ENCODE measurements at regions not wholly inside any gene's neighbourhood (a gene's known extent, or its start where the extent isn't known, plus 50 kb on each side); places are given as distances from the start of the nearest gene placed in this dataset.

- in situ Hi-C loops (cut with HindIII; ENCODE audit: low sequenced_read_pairs): no loop called here
Observed at GRCh38 chr1:22282364-22282995, 139.6 kb upstream of the WNT4 start.

DNA sequence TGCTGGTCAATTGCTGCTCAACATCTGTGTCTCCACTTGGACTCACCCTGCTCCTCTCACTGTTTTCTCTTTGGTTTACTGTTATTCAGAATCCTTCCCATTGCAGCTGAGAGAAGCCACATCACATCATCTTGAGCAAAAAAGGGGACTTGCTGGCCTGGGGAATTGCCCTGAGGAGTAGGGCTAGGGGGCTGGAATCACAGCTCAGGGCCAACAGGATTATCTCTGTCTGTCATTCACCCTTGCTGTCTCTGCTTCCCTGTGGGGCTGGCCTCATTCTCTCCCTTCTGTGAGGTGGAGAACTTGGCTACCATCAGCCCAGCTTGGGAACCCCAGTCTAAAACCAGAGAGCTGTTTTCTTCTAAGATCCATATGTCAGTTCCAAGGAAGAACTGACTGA, 140.7 kb upstream of the WNT4 start:
- in situ Hi-C loops (cut with HindIII; ENCODE audit: low sequenced_read_pairs): no loop called here

- in situ Hi-C loops (cut with HindIII; ENCODE audit: low sequenced_read_pairs): no loop called here
Observed at GRCh38 chr1:22284236-22284635, 141.3 kb upstream of the WNT4 start.

GRCh38 chr1:22284906-22285548, 142.1 kb upstream of the WNT4 start:
- in situ Hi-C loops (cut with HindIII; ENCODE audit: low sequenced_read_pairs): no loop called here

GRCh38 chr1:22285549-22286396, 142.9 kb upstream of the WNT4 start:
- in situ Hi-C loops (cut with HindIII; ENCODE audit: low sequenced_read_pairs): no loop called here

GRCh38 chr1:22286491-22286890, 143.6 kb upstream of the WNT4 start:
- in situ Hi-C loops (cut with HindIII; ENCODE audit: low sequenced_read_pairs): no loop called here

DNA sequence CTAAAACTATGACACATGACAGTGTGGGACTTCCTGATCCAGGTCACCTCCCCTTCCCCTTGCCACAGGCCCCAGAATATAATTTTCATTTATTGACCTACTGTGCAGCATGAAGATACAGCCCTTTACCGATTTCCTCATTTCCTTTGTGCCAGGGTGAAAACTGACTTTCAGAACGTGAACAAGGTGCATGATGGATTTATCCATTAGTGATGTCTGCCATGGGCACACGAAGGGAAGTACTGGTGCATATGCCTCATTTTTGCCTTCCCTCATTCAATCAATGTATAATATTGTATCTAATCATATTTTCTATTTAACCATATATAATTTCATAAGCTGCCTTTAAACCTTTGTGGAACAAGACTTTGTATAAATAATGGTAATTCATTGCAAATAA, 144.4 kb upstream of the WNT4 start:
- in situ Hi-C loops (cut with HindIII; ENCODE audit: low sequenced_read_pairs): no loop called here

GRCh38 chr1:22287946-22288520, 145.1 kb upstream of the WNT4 start:
- in situ Hi-C loops (cut with HindIII; ENCODE audit: low sequenced_read_pairs): no loop called here

DNA sequence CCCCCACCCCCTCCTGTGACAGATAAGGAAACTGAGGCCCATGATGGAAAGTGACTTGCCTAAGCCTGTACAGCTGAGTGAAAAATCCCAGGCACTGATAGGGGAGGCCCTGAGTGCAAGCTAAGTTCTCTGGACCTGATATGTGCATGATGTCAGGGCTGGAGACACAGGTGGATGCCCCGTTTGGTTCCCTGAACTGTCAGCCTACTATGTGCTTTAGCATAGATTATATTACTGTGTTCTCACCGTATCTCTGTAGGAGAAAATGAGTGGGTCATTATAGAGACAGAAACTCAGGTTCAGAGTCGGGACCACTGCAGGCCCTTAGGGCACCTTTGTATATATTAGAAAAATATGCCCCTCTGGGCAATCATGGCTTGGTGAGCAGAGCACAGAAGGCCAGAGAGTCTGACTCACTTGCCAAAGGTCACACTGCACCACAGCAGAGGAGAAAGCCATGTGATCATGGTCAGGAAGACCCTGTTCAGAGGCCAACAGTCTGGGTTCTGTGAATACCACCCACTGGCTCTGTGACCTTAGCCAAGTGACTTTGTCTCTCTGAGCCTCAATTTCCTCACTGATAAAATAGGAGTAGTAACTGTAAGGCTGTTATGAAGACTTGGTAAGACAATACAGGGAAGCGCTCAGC, 145.8 kb upstream of the WNT4 start:
- in situ Hi-C loops (cut with HindIII; ENCODE audit: low sequenced_read_pairs): no loop called here

- in situ Hi-C loops (cut with HindIII; ENCODE audit: low sequenced_read_pairs): no loop called here
Observed at GRCh38 chr1:22289307-22289995, 146.6 kb upstream of the WNT4 start.

- in situ Hi-C loops (cut with HindIII; ENCODE audit: low sequenced_read_pairs): no loop called here
Observed at GRCh38 chr1:22290157-22290556, 147.3 kb upstream of the WNT4 start.

DNA sequence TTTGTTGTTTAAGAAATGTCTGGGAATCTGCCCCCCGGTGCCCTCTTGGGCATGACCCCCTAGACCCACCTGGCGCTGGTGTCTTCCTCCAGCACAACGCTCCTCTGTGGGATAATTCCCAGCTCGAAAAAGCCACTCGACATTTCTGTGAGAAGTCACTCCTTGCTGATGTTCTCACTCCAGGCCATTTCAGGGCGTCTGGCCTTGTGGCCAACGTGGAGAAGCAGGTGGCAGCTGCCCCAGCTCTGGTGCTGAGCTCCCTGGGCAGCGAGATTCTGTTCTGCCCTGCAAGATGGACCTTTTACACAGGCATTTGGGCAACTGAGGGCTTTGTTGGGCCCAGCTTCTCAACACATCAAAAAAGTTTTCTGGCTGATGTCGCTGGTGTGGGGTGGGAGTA, 147.7 kb upstream of the WNT4 start:
- in situ Hi-C loops (cut with HindIII; ENCODE audit: low sequenced_read_pairs): no loop called here

GRCh38 chr1:22291057-22291456, 148.2 kb upstream of the WNT4 start:
- in situ Hi-C loops (cut with HindIII; ENCODE audit: low sequenced_read_pairs): no loop called here

DNA sequence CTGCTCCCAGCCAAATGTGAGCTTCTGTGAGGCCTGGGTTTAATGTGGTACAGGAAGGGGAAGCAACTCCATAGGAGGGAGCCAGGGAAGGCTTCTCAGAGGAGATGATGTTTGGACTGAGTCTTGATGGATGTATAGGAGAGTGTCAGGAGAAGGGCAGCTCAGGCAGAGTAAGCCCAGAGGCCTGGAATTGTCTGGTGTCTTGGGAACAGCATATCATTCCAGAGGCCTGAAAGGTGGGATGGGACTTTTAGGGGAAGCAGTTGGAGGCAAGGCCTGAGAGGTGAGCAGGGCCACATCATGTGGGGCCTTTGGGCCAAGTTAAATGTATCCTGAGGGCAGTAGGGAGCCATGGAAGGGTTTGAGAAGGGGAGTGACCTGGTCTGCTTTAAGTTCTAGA, 148.6 kb upstream of the WNT4 start:
- in situ Hi-C loops (cut with HindIII; ENCODE audit: low sequenced_read_pairs): no loop called here

DNA sequence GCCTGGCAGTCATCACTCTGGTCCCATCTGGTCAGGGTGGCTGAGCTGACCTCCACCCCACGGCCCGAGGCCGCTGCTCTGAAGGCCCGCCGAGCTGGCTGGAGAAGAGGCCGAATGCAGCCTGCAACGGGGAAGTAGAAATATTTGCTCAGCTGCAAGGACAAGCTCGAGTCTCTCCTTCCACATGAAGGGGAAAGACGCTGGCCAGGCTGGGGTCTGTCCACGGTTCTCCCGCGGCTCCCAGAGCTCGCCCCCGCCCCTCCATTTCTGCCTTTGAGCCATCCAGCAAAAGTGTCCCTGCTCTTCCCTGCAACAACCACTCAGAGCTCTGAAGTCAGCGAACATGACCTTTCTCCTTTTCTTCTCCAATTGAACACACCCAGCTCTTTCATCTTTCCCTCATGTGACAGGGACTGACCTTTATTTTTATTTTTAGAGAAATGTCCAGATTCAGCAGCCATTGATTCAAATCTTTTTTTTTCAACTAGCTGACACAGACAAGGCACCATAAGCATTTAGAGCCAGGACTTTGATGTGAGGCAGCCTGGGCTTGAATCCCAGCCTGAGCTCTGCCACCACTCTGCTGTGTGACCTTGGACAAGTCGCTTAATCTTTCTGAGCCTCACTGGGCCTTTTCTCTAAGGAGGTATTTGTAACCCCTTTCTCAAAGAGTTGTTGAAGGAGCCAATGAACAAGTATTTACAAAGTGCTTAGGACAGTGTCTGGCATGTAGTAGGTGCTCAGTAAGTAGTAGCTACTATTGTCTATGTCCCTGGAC, 149.3 kb upstream of the WNT4 start:
- in situ Hi-C loops (cut with HindIII; ENCODE audit: low sequenced_read_pairs): no loop called here

DNA sequence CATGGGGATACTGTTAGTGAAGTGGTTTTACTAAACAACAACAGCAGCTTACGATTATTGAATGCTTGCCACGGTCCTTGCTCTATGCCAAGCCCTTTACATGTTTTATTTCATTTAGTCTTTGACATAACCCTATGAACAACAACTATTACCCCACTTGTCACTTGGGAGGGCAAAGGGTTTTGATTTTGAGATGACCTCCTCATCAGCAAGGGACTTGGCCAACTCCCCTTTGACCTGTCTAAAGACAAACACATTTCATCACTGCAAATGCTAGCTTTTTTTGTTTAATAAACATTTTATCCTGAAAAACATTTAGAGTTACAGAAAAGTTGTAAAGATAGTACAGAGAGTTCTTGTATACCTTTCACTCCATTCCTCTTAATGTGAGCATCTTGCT, 152.5 kb upstream of the WNT4 start:
- in situ Hi-C loops (cut with HindIII; ENCODE audit: low sequenced_read_pairs): no loop called here

DNA sequence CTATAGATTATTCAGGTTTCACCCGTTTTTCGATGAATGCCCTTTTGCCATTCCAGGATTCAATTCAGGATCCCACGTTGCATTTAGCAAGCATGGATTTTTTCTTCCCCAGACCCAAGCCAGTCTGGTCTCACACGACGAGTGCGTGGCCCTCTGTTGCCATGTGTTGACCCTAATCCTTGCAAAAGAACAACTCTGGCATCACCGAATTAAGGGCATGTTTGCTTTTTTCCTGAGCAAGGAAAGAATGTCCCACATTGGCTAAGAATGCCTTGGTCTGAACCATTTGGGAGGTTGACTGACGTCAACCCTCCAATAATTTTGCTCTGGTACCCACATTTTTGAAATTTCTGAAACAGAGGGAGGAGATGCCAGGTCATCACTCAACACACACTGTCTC, 153.0 kb upstream of the WNT4 start:
- in situ Hi-C loops (cut with HindIII; ENCODE audit: low sequenced_read_pairs): no loop called here

GRCh38 chr1:22296701-22297591, 154.0 kb upstream of the WNT4 start:
- in situ Hi-C loops (cut with HindIII; ENCODE audit: low sequenced_read_pairs): no loop called here

DNA sequence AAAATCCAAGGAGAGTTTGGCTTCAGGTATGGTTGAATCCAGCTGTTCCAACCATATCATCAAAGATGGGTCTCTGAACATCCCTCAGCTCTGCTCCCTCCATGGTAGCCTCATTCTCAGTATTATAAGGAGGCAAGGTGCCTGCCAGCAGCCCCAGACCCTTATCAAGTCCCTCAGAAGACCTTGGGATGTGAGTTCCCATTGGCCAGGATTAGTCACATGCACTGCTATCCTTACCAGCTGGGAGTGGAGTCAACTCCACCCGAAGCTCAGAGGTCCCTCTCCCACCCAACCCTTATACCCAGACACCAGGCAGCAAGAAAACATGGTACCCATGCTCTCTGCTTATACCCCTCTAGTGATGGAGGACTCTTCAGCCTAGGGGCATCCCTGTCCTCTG, 153.7 kb upstream of the ZBTB40 start:
- in situ Hi-C loops (cut with HindIII; ENCODE audit: low sequenced_read_pairs): no loop called here
